DLD1 (cell line): ENCODE measurements at regions not wholly inside any gene's neighbourhood (a gene's known extent, or its start where the extent isn't known, plus 50 kb on each side); places are given as distances from the start of the nearest gene placed in this dataset.
"Not testable (repeated sequence)": the region's sequence is repeated elsewhere in the genome, so short reads cannot be mapped to it uniquely, and the experiment has no call there.

Experiments
- in situ Hi-C: cut with HindIII; loops from 2 replicates; pipeline ENCODE4 v1.10.0; 2017; ENCODE audit warnings: low sequenced_read_pairs

DNA sequence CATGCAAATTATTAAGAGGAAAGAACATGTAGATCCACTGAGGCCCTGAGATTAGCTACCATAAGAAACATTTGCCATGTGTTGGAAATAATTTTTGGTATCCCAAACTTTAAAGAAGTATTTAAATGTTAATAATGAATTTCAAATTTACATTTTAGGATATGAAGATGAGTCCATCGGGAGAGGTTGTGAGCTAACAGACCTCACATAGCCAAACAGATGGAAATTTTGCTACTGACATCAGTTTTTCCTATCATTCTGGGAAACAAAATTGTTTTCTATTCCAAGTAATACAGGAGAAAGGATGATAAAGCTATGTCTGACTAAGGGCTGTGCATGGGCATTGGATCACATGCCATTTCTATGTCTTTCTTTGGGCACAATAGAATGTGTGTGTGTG, 809.6 kb downstream of the TENT5A start:
- in situ Hi-C loops = no loop called here

DNA sequence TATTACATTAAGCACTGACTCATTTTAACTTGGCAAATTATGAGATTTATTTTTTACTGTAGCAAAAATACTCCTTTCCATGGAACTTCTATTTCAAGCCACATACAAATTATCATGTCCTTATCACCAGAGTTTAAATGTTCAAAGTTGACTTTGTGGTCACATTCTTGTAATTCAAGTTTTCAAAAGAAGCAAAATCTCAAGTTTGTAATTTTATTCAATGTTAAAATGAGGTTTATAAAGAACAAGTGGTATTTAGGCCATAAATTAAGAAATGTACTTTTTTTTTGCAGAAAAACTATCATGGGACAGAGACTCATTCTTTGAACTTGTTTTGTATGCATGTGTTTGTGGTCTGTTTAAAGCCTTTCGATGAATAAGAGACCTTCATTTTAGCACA, 811.5 kb downstream of the TENT5A start:
- in situ Hi-C loops = no loop called here

DNA sequence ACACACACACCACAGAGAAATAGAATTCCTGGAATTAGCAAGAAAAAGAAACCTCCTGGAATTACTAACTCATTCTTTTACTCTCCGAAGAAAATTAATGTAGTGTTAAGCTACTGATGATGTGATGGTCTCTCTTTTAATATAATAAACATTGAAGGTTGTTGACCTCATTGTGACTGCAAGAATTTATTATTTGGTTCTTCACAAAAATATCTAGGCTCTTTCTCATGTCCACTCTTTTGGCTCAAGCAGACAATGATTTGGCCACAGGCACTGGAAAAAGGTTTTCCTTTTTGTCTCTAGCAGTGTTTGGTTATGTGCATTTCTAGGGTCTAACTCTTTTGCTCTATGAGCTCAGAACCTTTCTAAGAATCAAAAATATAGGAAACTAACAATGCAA, 811.9 kb downstream of the TENT5A start:
- in situ Hi-C loops = no loop called here

DNA sequence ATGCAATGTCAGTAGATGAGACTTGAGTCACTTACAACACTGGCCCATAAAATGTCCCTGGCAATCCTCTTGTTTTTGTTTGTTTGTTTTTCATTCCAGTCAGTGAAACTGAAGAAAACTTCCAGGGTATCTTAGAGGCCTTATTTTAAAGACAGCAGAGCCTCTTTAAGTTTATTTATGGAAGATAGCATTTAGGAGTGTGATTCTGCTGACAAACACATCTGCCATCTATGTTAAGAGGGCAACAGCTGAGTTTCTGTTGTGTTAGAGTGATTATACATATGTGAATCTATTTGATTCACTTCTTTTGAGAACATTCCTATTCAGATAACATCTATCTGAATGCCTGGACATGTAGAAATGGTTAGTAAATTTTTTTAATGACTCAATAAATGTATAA, 812.6 kb downstream of the TENT5A start:
- in situ Hi-C loops = no loop called here

DNA sequence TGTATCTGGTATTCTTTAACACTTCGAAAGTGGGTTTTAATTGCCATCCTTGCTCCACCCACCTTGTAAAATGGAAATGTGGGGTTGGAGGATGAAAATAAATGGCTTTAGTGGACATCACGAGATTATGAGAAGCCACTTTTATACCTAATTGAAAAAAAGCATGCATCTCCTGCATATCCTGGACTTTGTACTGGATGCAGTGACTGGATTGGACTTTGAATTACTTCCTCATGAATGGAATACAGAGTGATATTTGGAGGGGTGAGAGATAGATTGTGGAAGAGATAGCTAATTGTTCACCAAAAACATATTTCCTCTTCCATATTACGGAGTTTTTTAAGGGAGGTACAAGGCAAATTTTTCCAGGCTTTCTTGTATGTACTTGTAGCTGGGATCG, 813.0 kb downstream of the TENT5A start:
- in situ Hi-C loops = no loop called here

DNA sequence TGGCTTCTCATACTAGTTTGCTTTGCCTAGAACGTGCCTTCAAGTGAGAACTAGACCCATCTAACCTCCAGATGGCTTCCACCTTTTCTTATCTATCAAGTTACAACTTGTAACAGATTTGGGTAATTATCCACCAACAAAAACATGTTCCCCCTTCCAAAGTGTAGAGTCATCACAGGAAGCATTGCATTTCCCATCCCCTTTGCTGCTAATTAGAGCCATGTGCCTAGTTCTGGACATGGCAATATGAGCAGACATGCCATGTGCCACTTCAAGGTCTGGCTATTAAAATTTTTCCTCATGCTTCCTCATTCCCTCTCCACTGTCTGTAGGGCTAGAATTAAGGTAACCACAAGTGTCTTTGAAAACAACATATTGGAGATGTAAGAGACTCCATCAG, 814.4 kb downstream of the TENT5A start:
- in situ Hi-C loops = no loop called here

DNA sequence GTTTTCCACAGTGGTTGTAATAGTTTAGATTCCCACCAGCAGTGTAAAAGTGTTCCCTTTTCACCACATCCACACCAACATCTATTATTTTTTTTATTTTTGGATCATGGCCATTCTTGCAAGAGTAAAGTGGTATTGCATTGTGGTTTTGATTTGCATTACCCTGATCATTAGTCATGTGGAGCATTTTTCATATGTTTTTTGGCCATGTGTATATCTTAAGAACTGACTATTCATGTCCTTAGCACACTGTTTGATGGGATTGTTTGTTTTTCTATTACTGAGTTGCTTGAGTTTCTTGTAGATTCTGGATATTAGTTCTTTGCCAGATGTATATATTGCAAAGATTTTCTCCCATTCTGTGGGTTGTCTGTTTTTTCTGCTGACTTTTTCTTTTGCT, 820.1 kb downstream of the TENT5A start:
- in situ Hi-C loops = no loop called here

DNA sequence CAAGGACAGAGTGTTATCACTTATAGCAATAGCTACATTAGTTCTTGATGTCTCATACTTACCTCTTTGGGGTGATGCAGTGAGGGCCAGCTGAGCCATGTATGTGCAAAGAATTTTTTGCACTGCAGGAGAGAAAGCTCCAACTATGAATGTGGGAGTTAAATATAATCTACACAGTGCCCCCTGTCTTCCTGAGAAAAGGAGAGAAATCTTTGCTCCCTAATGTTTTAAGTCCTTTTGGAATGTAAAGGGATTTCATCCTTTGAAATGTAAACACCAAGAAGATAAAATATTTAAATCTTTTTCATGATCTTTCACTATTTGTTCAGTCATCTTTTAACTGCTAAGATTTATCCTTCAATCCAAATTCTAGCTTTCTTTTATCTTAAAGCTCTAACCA, 822.1 kb downstream of the TENT5A start:
- in situ Hi-C loops = no loop called here

DNA sequence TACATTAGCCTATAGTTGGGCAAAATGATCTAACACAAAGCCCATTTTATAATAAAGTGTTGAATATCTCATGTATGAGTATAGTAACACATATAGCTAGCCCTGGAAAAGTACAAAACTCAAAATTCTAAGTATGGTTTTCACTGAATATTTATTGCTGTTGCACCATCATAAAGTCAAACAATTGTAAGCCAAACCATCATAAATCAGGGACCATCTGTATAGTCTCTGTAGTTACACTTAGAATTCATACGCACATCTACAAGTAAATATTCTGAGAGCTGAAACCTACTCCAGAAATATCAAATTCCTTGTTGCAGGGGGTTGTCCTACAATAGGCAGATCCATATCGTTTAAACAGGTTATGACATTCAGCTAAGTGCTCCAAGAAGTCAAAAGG, 817.3 kb downstream of the BCKDHB start:
- in situ Hi-C loops = no loop called here

DNA sequence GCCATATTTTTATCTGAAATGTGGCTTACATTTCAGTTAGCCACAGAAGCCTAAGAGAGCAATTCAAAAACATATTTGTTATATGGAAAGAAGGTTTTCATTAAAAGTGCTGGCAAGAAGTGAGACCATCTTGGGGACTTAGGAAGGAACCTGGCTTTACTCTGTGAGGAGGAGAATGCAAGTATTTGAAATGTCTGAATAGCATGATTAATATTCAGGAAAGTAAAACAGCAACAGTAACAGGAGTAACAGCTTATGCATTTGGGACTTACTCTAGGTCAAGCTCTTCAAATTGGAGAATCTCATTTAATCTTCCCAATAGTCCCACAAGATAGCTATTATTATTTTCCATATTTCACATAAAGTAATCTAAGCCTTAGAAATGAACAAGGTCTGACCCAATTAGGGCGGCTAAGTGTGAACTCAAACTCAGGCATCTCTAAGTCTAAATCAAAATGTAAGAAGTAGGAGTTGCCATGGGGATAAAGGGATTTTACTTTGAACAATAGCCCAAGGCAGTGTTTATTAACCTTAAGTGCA, 816.5 kb downstream of the BCKDHB start:
- in situ Hi-C loops = no loop called here

DNA sequence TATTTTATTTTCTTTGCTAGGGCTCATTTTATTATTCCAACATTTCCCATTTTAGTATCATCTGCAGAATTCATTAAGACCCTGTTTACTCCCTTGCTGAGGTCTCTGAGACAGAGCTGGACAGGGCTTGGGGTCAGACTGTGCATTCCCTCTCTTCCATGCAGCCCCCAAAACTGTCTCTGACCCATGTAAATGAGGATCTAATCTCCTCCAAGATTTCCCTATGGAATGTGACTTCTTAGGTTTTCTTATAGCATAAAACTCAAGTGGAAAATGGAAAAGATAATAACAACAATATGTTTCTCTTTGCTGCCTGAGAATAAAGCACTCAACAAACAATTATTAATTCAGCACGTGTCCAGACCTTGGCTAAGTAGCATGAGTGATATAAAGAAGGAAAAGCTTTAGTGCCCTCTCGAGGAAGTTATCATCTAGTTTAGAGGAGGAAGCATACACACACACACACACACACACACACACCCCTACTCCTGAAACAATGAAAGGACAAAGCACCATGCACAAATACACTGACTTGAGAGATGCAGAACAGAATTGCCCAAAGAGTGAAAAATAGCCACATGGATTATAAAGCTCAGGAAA, 815.5 kb downstream of the BCKDHB start:
- in situ Hi-C loops = no loop called here

DNA sequence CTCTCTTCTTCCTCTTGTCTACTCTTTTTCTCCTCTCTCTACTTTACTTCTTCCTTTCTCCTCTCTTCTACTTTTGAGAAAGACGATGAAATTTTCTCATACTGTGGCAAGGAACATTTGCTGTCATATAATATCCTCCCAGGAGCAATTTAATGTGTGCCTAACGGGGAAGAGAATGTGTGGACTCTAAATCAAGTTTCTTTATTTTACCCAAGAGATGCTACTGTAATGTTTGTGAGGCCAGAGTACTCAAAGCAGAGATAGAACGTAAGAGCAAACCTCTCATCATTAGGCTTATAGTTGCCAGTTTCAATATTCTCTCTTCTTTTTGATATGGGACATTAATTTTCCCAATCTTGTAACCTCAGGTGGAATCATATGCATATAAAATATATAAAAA, 801.4 kb downstream of the BCKDHB start:
- in situ Hi-C loops = no loop called here

DNA sequence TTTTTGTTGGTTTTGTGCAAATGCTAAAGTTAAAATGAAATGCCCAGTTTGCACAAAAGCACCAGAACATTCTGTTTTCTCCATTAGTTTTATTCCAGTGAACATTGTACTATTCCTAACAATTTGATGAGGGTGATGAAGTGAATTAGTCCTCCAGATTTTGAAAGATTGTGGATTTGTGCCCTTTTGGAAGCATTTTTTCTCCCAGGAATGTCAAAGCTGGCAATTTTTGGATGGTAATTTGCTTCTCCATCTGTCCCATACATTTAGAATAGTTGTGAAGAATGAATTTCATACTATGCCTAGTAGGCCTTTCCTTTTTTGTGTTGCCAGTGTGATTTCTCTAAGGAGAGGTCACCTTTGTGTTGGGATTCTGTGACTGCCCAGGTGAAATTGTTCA, 797.2 kb downstream of the BCKDHB start:
- in situ Hi-C loops = no loop called here

DNA sequence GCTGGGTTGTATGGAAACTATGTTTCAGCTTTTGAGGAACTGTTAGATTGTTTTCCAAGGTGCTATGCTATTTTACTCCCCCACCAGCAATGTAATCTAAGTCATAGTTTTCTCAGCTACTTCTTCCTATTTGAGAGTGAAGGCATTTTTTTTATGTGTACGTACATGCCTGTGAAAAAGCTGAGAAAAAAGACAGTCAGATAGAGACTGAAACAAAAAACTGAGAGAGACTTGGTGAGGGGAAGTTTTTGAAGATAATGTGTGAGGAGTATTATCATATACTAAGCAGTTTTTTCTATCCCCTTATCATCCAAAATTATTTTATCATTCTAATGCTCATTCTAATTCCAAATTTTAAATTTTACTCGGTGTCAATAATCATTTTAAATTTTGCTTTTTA, 780.0 kb downstream of the BCKDHB start:
- in situ Hi-C loops = no loop called here

DNA sequence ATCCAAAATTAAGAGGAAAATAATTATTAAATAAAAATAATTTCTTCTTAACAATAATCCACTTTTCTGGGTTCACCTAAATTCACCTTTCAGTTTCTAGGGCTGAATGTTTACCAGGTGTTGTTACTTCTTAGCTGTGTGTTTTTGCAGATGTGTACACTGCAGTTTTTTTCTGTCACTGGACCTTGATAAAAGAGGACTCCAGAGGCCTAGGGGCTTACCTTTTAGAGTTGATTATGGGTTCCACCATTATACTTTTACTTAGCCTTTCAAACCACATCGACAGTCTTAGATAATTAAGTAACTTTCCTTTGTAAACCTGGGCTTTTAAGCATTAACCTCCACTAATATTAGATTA, 766.5 kb downstream of the BCKDHB start:
- in situ Hi-C loops = no loop called here

DNA sequence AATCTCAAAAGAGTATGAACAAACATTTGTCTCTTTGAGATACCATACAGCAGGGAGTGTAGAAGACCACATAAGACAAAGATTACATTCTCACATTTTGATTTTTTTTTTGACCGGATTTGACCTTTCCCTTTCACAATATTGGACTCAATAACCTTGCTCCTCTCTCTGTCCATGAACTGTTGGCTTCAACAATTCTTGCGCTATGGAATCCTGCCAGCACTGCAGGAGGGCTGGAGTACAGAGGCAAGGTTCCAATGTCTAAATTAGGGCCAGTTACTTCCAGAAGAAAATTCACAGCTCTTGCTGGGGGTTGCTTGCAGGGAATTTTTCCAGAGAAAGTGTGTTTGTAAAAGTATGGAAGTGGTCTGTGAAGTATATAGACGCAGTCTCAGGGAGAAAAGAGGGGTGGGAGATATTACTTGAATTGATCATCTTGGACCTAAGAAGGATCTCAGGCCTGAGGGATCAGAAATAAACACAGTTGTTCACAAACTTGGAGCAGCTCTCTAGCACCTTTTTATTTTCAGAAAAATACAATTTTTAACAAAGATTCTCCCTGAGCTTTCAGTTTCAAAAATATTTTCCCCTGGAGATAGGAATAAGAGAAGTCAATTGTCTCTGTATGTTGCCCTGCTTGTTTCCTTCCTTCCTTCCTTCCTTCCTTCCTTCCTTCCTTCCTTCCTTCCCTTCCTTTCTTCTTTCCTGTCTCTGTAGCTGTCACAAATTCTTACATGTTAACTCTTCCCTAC, 765.9 kb downstream of the BCKDHB start:
- in situ Hi-C loops = no loop called here

DNA sequence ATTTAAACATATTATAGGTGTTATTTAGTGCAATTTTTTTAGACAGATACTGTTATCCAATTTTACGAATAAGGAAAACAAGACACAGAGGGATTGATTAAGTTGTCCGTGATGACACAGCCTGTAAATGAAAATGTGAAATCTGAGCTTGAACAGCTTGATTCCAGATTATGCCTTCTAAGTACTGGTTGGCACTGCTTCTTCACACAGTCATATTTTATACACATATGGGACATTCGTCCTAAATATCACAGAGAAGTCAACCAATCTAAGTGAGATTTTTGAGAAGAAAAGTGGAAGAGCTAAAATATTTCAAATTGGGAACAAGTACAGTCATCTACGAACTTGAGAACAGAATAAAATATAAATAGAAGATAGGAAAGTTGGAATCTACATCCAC, 756.3 kb downstream of the BCKDHB start:
- in situ Hi-C loops = no loop called here

DNA sequence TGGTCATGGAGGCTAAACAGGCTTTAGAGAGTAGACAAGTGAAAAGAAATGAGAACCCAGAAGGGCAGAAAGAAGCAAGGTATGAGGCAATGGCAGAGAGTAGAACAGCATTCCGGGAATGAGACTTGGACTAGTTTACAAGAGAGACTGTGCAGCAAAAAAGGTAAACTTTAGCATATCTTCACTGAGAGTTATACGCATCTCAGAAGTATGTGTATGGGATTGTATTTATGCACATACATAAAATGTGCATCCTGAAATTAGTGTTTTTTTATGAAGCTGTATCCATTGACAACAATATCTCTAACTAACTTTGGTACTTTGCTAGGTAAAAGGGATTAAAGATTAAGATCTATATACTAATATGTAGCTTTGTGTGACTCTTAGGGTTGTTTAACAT, 753.6 kb downstream of the BCKDHB start:
- in situ Hi-C loops = no loop called here

DNA sequence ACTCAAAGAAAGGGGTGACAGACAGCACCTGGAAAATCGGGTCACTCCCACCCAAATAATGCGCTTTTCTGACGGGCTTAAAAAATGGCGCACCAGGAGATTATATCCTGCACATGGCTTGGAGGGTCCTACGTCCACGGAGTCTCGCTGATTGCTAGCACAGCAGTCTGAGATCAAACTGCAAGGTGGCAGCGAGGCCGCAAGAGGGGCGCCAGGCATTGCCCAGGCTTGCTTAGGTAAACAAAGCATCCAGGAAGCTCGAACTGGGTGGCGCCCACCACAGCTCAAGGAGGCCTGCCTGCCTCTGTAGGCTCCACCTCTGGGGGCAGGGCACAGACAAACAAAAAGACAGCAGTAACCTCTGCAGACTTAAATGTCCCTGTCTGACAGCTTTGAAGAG, 741.5 kb downstream of the BCKDHB start:
- in situ Hi-C loops = not testable (repeated sequence)

DNA sequence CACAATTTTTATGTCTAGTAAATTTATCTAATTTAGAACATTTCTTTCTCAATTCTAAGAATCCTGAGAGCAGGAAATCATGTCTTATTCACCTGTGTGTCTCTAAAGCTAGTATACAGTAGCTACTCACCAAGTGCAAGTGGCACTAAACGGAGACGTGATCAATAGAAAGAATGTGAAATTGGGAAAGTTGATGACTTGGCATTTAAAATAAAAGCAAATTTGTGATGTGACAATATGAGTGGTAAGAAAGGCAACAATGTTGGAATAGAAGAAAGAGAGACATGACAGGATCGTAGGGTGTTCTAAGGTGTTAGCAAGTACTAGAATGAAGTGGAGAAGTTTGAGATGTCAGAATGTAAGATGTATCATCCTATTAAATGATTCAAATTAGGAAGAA, 725.9 kb downstream of the BCKDHB start:
- in situ Hi-C loops = no loop called here

DNA sequence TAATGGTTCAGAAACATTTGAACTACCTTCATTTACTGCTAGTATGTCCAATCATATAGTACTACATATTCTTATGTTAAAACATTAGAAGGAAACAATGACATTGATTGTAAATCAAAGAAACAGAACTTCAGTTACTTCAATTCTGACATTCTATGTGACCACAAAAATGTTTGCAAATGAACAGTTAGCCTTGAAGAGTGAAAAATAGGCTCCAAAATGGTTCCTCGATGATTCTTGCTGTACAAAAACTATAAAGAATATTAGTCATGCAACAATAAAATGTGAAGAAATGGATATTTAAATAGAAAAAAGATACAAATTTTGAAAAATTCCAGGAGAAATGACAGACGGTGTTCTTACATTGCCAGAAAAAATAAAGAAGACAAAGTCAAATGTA, 686.9 kb downstream of the BCKDHB start:
- in situ Hi-C loops = no loop called here

DNA sequence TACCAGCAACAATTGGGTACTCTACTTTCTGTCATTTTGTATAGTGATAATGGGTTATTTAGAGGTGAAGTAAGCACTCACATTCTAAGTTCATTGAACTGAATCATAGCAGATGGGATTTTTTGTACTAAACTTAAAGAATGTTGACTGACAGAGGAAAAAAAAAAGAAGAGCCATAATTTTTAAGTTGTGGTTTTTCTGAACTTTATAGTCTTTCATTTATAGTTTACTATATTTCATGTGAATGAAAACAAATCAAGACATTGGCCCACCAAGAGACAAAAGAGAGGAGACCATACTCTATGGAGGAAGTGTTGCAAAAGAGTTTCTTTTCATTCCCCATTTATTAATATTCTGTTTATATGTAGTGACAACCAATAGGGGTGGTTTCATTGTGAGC, 685.7 kb downstream of the BCKDHB start:
- in situ Hi-C loops = no loop called here
